ENCODE measurements at regions not wholly inside any gene's neighbourhood (a gene's known extent, or its start where the extent isn't known, plus 50 kb on each side); places are given as distances from the start of the nearest gene placed in this dataset.

DNA sequence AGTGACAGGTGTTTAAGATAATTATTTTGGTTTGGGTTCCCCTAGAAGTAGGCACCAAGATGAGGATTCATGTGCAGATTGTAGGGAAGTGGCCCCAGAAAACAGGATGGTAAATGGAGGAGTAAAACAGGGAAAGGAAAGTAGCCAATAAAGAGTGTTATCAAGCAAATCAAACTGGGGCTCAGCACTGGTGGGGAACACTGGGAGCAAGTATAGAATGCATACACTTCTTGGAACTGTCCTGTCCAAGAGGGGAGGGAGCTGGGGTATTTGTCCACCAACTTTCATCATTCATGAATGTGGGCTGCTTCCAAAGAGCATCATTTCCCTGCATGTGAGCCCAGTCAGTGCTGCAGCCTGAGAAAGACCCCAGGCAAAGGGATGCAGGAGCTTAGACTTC lies 215.7 kb upstream of the IRX5 start:
- TF ChIP-seq, protein P1, sequence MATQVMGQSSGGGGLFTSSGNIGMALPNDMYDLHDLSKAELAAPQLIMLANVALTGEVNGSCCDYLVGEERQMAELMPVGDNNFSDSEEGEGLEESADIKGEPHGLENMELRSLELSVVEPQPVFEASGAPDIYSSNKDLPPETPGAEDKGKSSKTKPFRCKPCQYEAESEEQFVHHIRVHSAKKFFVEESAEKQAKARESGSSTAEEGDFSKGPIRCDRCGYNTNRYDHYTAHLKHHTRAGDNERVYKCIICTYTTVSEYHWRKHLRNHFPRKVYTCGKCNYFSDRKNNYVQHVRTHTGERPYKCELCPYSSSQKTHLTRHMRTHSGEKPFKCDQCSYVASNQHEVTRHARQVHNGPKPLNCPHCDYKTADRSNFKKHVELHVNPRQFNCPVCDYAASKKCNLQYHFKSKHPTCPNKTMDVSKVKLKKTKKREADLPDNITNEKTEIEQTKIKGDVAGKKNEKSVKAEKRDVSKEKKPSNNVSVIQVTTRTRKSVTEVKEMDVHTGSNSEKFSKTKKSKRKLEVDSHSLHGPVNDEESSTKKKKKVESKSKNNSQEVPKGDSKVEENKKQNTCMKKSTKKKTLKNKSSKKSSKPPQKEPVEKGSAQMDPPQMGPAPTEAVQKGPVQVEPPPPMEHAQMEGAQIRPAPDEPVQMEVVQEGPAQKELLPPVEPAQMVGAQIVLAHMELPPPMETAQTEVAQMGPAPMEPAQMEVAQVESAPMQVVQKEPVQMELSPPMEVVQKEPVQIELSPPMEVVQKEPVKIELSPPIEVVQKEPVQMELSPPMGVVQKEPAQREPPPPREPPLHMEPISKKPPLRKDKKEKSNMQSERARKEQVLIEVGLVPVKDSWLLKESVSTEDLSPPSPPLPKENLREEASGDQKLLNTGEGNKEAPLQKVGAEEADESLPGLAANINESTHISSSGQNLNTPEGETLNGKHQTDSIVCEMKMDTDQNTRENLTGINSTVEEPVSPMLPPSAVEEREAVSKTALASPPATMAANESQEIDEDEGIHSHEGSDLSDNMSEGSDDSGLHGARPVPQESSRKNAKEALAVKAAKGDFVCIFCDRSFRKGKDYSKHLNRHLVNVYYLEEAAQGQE (IDR thresholded peaks at IDR 0.05; ENCODE audit: insufficient read depth in 1 of 2, low read depth in 2 of 2, low read length in 2 of 2) = no peak
- TF ChIP-seq TAF1 (IDR thresholded peaks at IDR 0.05; ENCODE audit: borderline replicate concordance, insufficient read depth, low read length) (no peak), POLR2AphosphoS5 (IDR thresholded peaks at IDR 0.05; ENCODE audit: low read depth, low read length) (no peak), SIN3A (IDR thresholded peaks at IDR 0.05; ENCODE audit: borderline replicate concordance, insufficient read depth, low read length) (no peak), FOXP2 (optimal IDR thresholded peaks at IDR 0.05; ENCODE audit: borderline replicate concordance, extremely low read depth, extremely low read length, insufficient read depth) (no peak)
